GM19455 (cell line): ENCODE measurements at regions not wholly inside any gene's neighbourhood (a gene's known extent, or its start where the extent isn't known, plus 50 kb on each side); places are given as distances from the start of the nearest gene placed in this dataset.

Experiments
- ATAC-seq: cut with Tn5 transposase; IDR thresholded peaks from one replicate; pipeline ENCODE4 v1.9.1; 2021; ENCODE audit not compliant: unreplicated experiment

GRCh38 chr1:72568113-72568512 is 285.8 kb upstream of the NEGR1 start:
- no peak for ATAC-seq

DNA sequence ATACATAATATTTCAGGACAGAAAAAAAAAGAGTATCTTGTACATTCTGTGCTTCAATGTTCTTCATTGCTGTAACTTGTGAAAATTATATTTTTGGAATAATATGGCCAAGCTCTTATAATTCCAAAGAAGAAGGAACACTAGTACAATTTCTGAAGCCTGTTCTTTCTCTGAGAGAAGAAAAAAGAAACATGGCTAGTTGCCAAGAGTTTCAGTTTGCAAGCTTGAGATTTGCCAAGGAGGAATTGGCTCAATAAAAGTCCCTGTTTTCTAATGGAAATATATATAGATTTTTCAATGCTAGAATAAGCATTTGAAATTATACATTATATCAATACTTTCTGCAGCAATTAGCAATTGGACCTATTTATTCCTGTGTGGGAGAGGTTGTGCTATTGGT is 285.2 kb upstream of the NEGR1 start:
- no peak for ATAC-seq

DNA sequence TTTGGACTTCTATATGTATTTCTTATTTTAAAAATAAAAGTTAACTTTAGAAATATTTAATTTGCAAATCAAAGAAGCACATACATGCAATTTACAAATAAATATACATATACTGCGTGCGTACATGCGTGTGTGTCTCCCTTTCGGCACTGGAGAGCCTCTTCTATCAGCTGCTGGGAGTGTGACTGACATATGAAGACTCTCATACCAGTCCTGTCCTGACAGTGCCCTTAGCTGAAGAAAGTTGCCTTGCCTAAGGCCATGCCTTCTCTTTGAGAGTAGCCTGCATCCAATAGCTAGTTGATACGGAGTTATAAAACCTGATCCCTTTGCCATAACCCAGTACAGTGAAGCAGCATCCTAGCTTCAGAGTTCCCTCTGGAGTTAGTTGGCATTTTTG is 282.4 kb upstream of the NEGR1 start:
- ATAC-seq, result no peak

DNA sequence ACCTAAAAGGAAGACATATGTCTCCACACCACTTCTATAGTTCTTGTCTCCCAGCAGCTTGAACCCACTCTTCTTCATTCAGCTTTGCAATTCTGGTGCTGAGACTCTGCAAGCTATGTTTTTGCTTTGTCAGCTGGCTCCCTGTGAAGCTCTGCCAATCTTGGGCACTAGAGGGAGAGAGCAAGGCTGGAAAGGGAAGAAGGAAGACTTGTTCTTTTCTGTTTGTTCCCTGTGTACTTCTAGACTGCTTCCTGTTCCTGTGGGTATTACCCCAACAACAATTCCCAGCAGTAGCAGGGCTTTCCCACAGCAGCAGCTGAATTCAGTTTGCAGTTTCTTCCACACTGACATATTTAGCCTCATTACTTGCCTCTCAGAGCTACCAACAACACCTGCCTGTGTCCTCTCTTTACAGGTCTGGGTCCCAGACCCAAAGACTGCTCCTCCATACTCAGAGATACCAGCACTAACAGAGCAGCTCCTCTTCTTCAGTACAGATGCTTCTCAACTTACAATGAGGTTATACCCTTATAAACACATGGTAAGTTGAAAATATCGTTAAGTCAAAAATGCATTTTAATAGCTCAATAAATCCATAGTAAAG is 275.2 kb upstream of the NEGR1 start:
- ATAC-seq, result no peak

- ATAC-seq, result no peak
These were observed 265.1 kb upstream of the NEGR1 start for GRCh38 chr1:72547412-72547811.

GRCh38 chr1:72540674-72541073 is 258.3 kb upstream of the NEGR1 start:
- no peak for ATAC-seq

- no peak for ATAC-seq
These were observed 253.1 kb upstream of the NEGR1 start for GRCh38 chr1:72535470-72535869.

- ATAC-seq, result no peak
These were observed 248.3 kb upstream of the NEGR1 start for GRCh38 chr1:72530646-72531045.

GRCh38 chr1:72526926-72527325 is 244.6 kb upstream of the NEGR1 start:
- ATAC-seq, result no peak

- ATAC-seq, result no peak
These were observed 241.7 kb upstream of the NEGR1 start for GRCh38 chr1:72524021-72524420.

DNA sequence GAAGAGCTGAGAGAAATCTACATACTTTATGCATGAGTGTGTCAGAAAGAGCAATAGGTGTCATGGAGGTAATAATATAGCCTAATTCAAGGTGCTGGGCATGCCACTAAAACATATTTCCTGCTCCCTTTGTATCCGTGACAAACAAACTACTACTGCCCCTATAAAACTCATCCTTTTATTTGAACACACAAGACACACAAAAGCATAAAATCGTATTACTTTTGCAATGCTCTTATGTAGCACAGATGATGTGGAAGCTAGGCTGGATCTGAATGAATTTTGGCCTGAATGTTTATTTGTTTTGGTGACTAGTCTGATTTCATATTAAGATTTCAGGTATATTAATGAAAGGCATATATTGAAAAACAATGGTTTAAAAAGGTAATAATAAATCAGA is 239.3 kb upstream of the NEGR1 start:
- ATAC-seq, result no peak

DNA sequence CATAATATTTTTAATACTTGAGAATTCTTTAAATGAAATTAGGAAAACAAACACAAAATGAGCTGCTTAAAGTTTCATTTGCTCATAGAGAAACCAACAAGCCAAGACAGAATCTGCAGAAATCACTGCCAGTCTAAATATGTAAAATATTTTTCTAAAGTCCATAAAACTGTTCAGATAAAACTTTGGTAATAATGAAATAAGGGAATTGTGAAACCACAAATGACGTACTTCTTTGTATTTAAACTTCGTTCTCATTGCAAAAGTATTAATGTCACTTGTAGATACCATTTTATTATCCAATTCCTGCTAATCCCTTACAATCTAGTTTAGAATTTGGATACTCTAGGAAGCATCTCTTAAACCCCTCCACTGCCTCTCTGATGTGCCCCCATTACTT is 234.5 kb upstream of the NEGR1 start:
- ATAC-seq, result no peak

DNA sequence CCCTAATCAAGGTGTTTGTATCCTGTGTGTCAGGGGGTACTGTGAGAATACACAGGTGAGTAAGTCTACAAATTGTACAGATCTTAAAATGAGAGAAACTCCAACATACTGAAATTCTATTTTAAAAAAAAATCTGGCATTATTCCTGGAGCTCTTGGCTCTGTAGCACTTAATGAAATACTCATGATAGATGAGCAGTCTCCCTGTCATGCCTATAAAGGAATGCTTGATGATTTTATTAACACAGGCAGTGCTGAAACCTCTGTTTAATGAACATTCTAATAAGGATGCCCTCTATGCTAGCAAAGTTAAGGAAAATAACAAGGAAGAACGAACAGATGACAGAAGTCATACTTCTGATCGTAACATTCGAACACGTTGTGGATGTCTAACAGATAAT is 233.9 kb upstream of the NEGR1 start:
- ATAC-seq, result no peak

GRCh38 chr1:72498371-72498770 is 216.0 kb upstream of the NEGR1 start:
- no peak for ATAC-seq

- ATAC-seq, result no peak
These were observed 207.5 kb upstream of the NEGR1 start for GRCh38 chr1:72489801-72490200.

DNA sequence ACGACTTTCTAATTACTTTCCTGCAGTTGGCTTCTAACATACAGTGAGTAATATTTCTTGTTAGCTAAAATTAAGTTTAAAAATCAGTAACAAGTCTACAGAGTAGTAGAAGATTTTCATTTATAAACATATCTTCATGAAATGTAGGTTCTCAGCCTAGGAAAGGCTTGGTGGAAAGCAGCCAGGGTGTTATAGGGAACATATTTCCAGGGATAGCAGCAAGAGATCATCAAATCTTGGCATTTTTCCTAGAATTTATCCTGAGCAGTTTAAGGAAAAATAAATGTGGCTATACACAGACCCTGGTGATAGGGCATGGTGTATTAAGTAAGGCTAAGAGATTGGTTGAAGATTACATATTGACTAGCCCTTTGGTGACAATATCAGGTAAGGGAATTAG is 203.5 kb upstream of the NEGR1 start:
- no peak for ATAC-seq

DNA sequence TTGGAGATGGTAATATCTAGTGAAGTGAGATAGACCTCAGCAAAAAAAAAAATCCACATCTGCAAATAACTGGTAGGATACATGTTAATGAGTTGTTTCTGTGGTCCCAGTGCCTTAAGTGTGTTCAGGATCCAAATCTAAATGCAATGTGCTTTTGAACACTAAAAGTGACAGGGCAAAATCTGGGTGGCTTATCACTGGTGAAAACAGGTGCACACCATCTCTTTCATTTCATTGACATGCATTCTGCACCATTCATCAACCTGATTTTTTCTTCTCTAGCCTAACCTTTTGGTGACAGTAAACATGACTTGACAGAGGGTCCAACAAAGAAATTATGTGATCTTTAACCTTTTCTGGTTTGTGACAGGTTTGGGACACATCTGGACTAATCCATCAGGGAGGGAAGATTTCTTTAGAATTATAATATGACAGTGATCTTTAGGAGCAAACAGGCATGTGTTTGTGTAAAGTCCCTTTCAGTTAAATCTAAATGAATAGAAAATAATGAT is 201.6 kb upstream of the NEGR1 start:
- no peak for ATAC-seq

DNA sequence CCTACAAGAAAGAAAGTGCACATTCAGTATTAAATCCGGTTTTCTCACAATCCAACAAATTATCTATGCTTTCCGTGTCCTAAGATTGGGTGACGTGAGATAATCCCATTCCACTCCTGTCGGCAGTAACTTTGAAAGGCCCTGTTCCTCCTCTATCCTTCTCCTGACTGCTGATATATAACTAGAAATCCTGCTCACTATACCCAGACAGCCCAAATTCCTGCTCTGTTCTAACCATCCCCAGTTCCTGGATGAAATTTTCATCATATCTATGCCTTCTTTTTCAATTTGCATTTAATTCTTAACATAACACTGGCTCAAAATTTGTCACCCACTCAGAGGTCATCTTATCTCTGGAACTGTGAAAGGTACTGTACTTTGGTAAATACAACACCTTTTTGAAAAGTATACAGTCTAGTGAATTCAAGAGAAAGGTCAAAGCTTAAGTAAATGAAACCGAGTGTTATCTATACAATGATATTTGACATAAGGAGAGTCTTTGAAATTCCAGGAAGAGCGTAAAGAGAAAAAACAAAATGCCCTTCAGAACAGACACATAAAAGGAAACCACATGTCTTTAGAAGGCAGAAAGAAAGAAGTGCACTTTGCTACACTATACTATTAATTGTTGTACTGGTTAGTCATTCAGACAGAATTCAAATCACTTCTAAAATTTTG is 200.5 kb upstream of the NEGR1 start:
- ATAC-seq, result no peak

DNA sequence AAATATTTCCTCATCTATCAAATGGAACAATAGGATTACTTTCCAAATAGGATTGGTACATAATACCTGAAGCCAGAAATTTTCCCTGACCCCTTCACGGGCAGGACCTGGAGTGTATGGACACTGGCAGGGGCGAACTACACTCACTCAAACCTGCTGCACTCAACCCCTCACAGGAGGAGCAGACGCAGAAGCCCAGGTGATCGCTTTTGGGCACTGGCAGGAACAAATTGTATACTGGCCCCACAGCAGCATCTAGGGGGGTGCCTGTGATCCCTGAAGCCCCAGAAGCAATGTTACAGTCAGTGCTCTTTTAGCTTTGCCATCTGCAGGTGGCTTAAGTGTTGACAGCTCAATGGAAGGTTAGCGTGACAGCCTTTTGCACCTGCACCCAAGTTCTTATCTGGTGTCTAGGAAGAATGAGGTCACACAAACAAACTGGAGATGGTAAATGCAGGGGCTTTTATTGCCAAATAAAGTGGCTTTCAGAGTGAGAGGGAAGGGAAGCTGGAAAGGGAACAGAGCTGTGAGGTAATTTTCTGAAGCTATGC is 199.2 kb upstream of the NEGR1 start:
- no peak for ATAC-seq

DNA sequence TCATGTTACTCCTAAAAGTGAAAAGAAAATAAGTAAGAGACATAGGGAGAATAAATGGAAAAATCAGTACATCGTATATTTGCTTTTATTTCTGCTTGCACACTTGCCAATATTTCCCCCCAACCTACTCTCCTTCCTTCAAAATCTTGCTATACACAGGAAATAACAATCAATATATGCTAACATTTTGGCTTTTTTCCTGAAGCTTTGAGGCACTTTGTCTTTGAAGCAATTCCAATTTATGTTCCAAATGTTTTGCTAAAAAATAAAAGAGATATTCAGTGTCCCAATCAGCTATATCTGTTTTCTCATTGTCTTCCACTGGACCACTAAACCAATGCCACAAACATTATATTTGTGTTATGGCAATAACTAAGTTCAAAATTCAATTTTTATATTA is 184.0 kb upstream of the NEGR1 start:
- ATAC-seq, result no peak

GRCh38 chr1:72462186-72462905 is 180.0 kb upstream of the NEGR1 start:
- ATAC-seq, result no peak

DNA sequence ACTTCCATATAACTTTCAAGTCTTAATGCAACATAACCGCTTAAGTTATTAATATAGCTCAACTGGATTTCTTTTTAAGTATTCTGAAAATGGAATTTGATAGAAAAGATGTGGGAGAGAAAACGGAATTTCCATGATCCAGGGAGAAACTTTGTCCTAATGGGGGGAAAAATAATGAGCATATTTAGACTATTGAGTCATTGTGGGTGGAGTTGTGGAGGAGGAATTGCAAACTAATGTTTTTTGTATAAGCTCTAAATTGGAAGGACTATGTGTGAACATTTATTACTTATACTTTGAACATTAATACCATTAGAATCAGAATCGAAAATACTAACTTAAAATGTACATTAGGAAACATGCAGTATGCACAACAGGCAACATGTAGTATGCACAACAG is 159.9 kb upstream of the NEGR1 start:
- ATAC-seq, result no peak
